GM10266 (cell line): ENCODE measurements at regions not wholly inside any gene's neighbourhood (a gene's known extent, or its start where the extent isn't known, plus 50 kb on each side); places are given as distances from the start of the nearest gene placed in this dataset.

Experiments
- DNase-seq: peaks from one replicate; pipeline ENCODE4 v3.0.0; 2012; ENCODE audit errors: extremely low spot score
- TF ChIP-seq, protein P1 (sequence below): IDR thresholded peaks from 2 replicates; pipeline ENCODE4 v1.5.1; 2012; ENCODE audit warnings: mild to moderate bottlenecking, low read depth; ENCODE audit not compliant: control insufficient read depth, insufficient read depth; ENCODE audit errors: missing control alignments

- TF ChIP-seq, protein P1, sequence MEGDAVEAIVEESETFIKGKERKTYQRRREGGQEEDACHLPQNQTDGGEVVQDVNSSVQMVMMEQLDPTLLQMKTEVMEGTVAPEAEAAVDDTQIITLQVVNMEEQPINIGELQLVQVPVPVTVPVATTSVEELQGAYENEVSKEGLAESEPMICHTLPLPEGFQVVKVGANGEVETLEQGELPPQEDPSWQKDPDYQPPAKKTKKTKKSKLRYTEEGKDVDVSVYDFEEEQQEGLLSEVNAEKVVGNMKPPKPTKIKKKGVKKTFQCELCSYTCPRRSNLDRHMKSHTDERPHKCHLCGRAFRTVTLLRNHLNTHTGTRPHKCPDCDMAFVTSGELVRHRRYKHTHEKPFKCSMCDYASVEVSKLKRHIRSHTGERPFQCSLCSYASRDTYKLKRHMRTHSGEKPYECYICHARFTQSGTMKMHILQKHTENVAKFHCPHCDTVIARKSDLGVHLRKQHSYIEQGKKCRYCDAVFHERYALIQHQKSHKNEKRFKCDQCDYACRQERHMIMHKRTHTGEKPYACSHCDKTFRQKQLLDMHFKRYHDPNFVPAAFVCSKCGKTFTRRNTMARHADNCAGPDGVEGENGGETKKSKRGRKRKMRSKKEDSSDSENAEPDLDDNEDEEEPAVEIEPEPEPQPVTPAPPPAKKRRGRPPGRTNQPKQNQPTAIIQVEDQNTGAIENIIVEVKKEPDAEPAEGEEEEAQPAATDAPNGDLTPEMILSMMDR, result no peak
- DNase-seq, result no peak
These were observed 677.4 kb downstream of the NCAM2 start for GRCh38 chr21:21675601-21676000.

- DNase-seq, result no peak
These were observed 684.0 kb downstream of the NCAM2 start for GRCh38 chr21:21682172-21682571.

DNA sequence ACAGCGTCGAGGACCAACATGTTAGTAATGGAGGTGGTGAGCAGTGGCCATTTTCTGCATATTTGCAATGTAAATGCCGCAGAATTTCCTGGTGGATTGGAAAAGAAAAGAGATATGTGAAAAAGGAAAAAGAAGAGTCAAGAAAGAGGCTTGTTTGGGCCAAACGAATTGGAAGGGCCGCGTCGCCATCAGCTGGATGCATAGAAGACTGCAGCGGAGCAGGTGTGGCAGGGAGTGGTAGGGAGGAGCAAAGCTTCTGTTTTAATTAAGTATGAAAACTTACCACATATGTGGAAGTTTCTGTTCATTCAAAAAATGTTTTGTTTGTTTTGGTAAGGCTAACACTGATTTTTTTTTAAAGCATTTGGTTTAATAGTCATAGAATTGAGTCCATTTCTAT lies 690.7 kb downstream of the NCAM2 start:
- DNase-seq, result no peak
- TF ChIP-seq, protein P1, result no peak

More at GRCh38 chr21:21682172-21682571, 684.0 kb downstream of the NCAM2 start:
- TF ChIP-seq, protein P1, result no peak

GRCh38 chr21:21690068-21690665 lies 692.0 kb downstream of the NCAM2 start:
- no peak for DNase-seq
- TF ChIP-seq, protein P1, result no peak

DNA sequence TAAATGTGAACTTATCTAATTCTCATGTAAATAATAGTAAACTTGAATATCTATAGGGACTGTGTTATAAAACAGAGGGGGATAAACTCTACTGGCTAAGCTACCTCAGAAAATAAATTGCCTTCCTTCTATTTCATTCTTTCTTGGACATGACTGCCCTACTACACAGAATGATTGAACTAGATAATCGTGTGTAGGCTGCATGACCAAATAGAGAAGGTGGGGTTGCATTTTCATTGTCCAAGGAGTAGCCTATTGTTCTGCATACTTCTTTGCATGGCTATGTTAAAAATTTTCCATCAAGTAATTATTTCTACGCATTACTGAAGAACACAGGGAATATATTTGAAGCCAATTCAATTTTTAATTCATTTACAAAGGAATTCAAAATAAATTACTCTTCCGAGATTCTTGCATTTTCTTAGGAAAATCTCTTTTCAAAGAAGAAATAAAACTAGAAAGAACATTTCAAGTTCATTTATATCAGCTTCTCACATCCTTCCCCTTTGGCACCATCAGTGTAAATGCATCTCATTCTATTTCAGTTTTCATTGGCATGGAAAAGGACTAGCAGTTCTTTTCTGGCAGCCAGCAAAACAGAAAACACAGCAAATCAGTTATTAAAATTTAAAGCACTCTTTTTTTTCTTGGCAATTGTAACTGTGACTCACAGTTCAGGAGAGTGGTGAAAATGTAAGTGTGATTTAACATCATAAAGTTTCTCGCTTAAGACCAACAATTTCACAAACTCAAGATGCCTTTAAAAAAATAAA lies 714.7 kb downstream of the NCAM2 start:
- TF ChIP-seq, protein P1, result no peak
- DNase-seq, result no peak

- TF ChIP-seq, protein P1, result no peak
- no peak for DNase-seq
These were observed 715.5 kb downstream of the NCAM2 start for GRCh38 chr21:21713651-21714180.

DNA sequence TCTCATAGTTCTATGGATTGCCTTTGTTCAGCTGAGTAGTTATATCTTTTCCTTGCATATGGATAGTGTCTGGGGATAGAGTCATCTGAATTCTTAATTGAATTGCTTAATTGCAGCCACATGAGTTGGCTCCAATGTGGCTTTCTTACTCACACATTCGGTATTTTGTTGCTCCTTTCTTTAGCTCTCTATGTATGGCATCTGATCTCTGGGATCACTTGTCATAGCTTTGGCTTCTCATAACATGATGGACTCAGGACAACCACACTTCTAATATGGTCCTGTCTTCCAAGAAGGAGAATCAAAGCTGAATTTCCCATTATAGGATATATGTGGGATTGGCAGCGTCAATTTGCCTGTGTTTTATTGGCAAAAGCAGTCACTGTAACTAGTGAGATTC lies 716.2 kb downstream of the NCAM2 start:
- no peak for DNase-seq
- TF ChIP-seq, protein P1, result no peak
